ENCODE measurements at regions not wholly inside any gene's neighbourhood (a gene's known extent, or its start where the extent isn't known, plus 50 kb on each side); places are given as distances from the start of the nearest gene placed in this dataset.

DNA sequence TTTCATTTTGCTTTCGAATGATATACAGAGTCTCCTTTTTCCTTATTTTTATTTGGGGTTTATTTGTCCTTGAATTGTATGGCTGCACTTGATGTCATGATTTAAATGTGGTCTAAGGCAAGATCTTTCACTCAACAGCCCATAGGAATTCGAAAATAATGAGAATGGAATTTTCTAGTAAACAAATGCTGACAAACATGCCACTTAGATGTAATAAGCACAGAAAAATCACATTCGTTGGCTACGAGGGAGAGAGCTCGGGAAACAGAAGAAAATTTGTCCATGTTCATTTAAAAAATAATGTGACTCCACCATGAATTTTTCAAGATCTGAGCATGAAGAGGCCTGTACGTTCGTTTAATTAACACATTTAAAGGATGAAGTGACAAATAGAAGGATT lies 73.0 kb downstream of the BLID start:
- TF ChIP-seq, protein P1, sequence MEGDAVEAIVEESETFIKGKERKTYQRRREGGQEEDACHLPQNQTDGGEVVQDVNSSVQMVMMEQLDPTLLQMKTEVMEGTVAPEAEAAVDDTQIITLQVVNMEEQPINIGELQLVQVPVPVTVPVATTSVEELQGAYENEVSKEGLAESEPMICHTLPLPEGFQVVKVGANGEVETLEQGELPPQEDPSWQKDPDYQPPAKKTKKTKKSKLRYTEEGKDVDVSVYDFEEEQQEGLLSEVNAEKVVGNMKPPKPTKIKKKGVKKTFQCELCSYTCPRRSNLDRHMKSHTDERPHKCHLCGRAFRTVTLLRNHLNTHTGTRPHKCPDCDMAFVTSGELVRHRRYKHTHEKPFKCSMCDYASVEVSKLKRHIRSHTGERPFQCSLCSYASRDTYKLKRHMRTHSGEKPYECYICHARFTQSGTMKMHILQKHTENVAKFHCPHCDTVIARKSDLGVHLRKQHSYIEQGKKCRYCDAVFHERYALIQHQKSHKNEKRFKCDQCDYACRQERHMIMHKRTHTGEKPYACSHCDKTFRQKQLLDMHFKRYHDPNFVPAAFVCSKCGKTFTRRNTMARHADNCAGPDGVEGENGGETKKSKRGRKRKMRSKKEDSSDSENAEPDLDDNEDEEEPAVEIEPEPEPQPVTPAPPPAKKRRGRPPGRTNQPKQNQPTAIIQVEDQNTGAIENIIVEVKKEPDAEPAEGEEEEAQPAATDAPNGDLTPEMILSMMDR (IDR thresholded peaks at IDR 0.05) = no peak
- TF ChIP-seq POLR2A (IDR thresholded peaks at IDR 0.05) = no peak

Measured in testis (tissue), 2 donors.